ENCODE measurements at regions not wholly inside any gene's neighbourhood (a gene's known extent, or its start where the extent isn't known, plus 50 kb on each side); places are given as distances from the start of the nearest gene placed in this dataset.

- TF ChIP-seq REST (IDR thresholded peaks at IDR 0.05) (no peak), CTCF (IDR thresholded peaks at IDR 0.05; ENCODE audit: low read depth, low read length, missing input control) (no peak), YY1 (IDR thresholded peaks at IDR 0.05) (no peak), GABPA (IDR thresholded peaks at IDR 0.05 in 1 of 2, conservative IDR thresholded peaks at IDR 0.05 in 1 of 2) (no peak), JUND (IDR thresholded peaks at IDR 0.05) (no peak), RXRA (IDR thresholded peaks at IDR 0.05) (no peak), ZBTB33 (IDR thresholded peaks at IDR 0.05) (no peak), ATF3 (IDR thresholded peaks at IDR 0.05) (no peak), MAX (IDR thresholded peaks at IDR 0.05) (no peak)
These were observed 238.5 kb upstream of the KCNMB2 start for GRCh38 chr3:178297740-178298139.
